H1 (cell line): ENCODE measurements at regions not wholly inside any gene's neighbourhood (a gene's known extent, or its start where the extent isn't known, plus 50 kb on each side); places are given as distances from the start of the nearest gene placed in this dataset.

Experiments used
- CTCF ChIA-PET: fragments of 300-600 bp; sonication (Branson Sonifier 250); formaldehyde crosslinking; loops from one replicate; lab custom pipeline; 2021; ENCODE audit not compliant: partially characterized antibody; lab: Charles Lee
- POLR2A ChIA-PET: fragments of 300-600 bp; sonication (Branson Sonifier 250); formaldehyde crosslinking; loops from one replicate; lab custom pipeline; 2021; ENCODE audit warnings: inconsistent platforms; ENCODE audit not compliant: partially characterized antibody; lab: Charles Lee
- DNase-seq, 2 experiments: peaks; one replicate each; pipeline versions ENCODE4 v3.0.0 to v3.0.0-alpha.2; 2010 to 2022; ENCODE audit warnings: low spot score in 2 of 2, low read depth in 1 of 2, mixed read lengths in 1 of 2
- FAIRE-seq: peaks from 2 replicates; lab custom pipeline; 2011; peaks lifted over from hg19 to GRCh38; lab: Jason Lieb, UNC
- H2AFZ ChIP-seq: 2 replicates; pipeline ENCODE4 v1.8.1; 2012; ENCODE audit warnings: low read length, inconsistent platforms
- H2AK5ac ChIP-seq: 2 replicates; pipeline ENCODE4 v1.6.1; 2013; ENCODE audit warnings: low read depth, low read length
- H2BK120ac ChIP-seq: replicated peaks from 2 replicates; pipeline ENCODE3; 2013; ENCODE audit warnings: low read depth, low read length, inconsistent platforms
- H2BK12ac ChIP-seq: 2 replicates; pipeline ENCODE4 v1.6.1; 2013; ENCODE audit warnings: low read depth, low read length
- H2BK15ac ChIP-seq: 2 replicates; pipeline ENCODE4 v1.6.1; 2013; ENCODE audit warnings: low read length
- H2BK20ac ChIP-seq: 2 replicates; pipeline ENCODE4 v1.6.1; 2013; ENCODE audit warnings: low read length
- H2BK5ac ChIP-seq: 2 replicates; pipeline ENCODE4 v1.6.1; 2013; ENCODE audit warnings: low read depth, low read length
- H3K14ac ChIP-seq: 2 replicates; pipeline ENCODE4 v1.6.1; 2013; ENCODE audit warnings: inconsistent platforms; ENCODE audit not compliant: insufficient read length
- H3K18ac ChIP-seq: 2 replicates; pipeline ENCODE4 v1.6.1; 2013; ENCODE audit warnings: low read length; ENCODE audit errors: extremely low read depth
- H3K23ac ChIP-seq: 2 replicates; pipeline ENCODE4 v1.6.1; 2013; ENCODE audit warnings: inconsistent platforms; ENCODE audit not compliant: insufficient read length
- H3K23me2 ChIP-seq: 2 replicates; pipeline ENCODE4 v1.6.1; 2013; ENCODE audit warnings: low read depth, low read length
- H3K27ac ChIP-seq: 2 replicates; pipeline ENCODE4 v1.6.1; 2011; ENCODE audit warnings: low read depth, low read length, inconsistent platforms
- H3K27me3 ChIP-seq, 4 experiments: replicated peaks in 1 of 4; 1 replicate in 1 of 4; 2 replicates in 3 of 4; pipeline versions ENCODE4 v1.6.1 to v1.8.1; 2011 to 2013; ENCODE audit warnings: low read length in 3 of 4, mild to moderate bottlenecking in 3 of 4, inconsistent platforms in 2 of 4, mixed read lengths in 2 of 4, moderate library complexity in 1 of 4; ENCODE audit not compliant: control insufficient read depth in 3 of 4, insufficient read depth in 3 of 4; ENCODE audit errors: extremely low read depth in 1 of 4
- H3K36me3 ChIP-seq, 4 experiments: 2 replicates each; pipeline versions ENCODE4 v1.6.1 to v1.8.1; 2011 to 2013; ENCODE audit warnings: mild to moderate bottlenecking in 4 of 4, low read length in 3 of 4, moderate library complexity in 2 of 4, control low read depth in 1 of 4, inconsistent platforms in 1 of 4; ENCODE audit not compliant: insufficient read depth in 4 of 4, control insufficient read depth in 2 of 4
- H3K4ac ChIP-seq: replicated peaks from 2 replicates; pipeline ENCODE3; 2013; ENCODE audit warnings: low read length, low read depth, mixed read lengths, inconsistent platforms; ENCODE audit not compliant: insufficient read length
- H3K4me1 ChIP-seq, 4 experiments: replicated peaks in 1 of 4; 1 replicate in 1 of 4; 2 replicates in 3 of 4; pipeline versions ENCODE4 v1.6.1 to v1.8.1; 2011 to 2013; ENCODE audit warnings: low read length in 3 of 4, inconsistent platforms in 2 of 4, mixed read lengths in 1 of 4; ENCODE audit not compliant: insufficient read depth in 4 of 4, control insufficient read depth in 3 of 4
- H3K4me2 ChIP-seq, 2 experiments: 2 replicates each; pipeline versions ENCODE4 v1.6.1 to v1.8.1; 2011 to 2013; ENCODE audit warnings: low read depth in 2 of 2, low read length in 2 of 2, control low read depth in 1 of 2, inconsistent platforms in 1 of 2, mild to moderate bottlenecking in 1 of 2; ENCODE audit not compliant: insufficient read depth in 1 of 2
- H3K4me3 ChIP-seq, 4 experiments: fragments of 200-600, 300-600 bp in 1 of 4; sonication (generic), shearing (Covaris generic), sonication (Bioruptor Twin) in 1 of 4; 2 replicates each; pipeline versions ENCODE4 v1.5.1 to v1.8.1; 2011 to 2016; ENCODE audit warnings: low read length in 4 of 4, low read depth in 3 of 4, control low read depth in 2 of 4, inconsistent platforms in 2 of 4, mild to moderate bottlenecking in 2 of 4, mixed read lengths in 1 of 4, moderate library complexity in 1 of 4; ENCODE audit not compliant: insufficient read depth in 2 of 4; ENCODE audit errors: extremely low read depth in 1 of 4
- H3K56ac ChIP-seq: replicated peaks from 2 replicates; pipeline ENCODE3; 2013; ENCODE audit warnings: low read depth, mild to moderate bottlenecking, mixed read lengths, low read length, inconsistent platforms; ENCODE audit not compliant: insufficient read length
- H3K79me1 ChIP-seq: 2 replicates; pipeline ENCODE4 v1.6.1; 2013; ENCODE audit warnings: low read depth, low read length, control low read depth
- H3K79me2 ChIP-seq, 2 experiments: 2 replicates each; pipeline versions ENCODE4 v1.6.1 to v1.8.1; 2012 to 2013; ENCODE audit warnings: low read length in 2 of 2, mild to moderate bottlenecking in 2 of 2, inconsistent platforms in 1 of 2; ENCODE audit not compliant: insufficient read depth in 2 of 2, control insufficient read depth in 1 of 2
- H3K9ac ChIP-seq, 4 experiments: replicated peaks in 1 of 4; 1 replicate in 1 of 4; 2 replicates in 3 of 4; pipeline versions ENCODE4 v1.6.1 to v1.8.1; 2011 to 2013; ENCODE audit warnings: low read depth in 3 of 4, low read length in 3 of 4, control low read depth in 2 of 4, mild to moderate bottlenecking in 2 of 4, moderate library complexity in 2 of 4, inconsistent platforms in 1 of 4; ENCODE audit errors: extremely low read depth in 1 of 4
- H3K9me3 ChIP-seq, 2 experiments: 2 replicates each; pipeline versions ENCODE4 v1.6.1 to v1.8.1; 2012 to 2013; ENCODE audit warnings: mild to moderate bottlenecking in 2 of 2, moderate library complexity in 2 of 2, control low read depth in 1 of 2, inconsistent platforms in 1 of 2, low read depth in 1 of 2, low read length in 1 of 2, mixed read lengths in 1 of 2; ENCODE audit not compliant: insufficient read depth in 2 of 2
- H4K20me1 ChIP-seq, 2 experiments: replicated peaks in 1 of 2; 2 replicates each; pipeline versions ENCODE3 to v1.8.1; 2011 to 2013; ENCODE audit warnings: inconsistent platforms in 2 of 2, low read length in 2 of 2, mild to moderate bottlenecking in 1 of 2; ENCODE audit not compliant: insufficient read depth in 2 of 2, control insufficient read depth in 1 of 2
- H4K5ac ChIP-seq: 2 replicates; pipeline ENCODE4 v1.6.1; 2013; ENCODE audit warnings: low read length, low read depth, mixed read lengths, inconsistent platforms; ENCODE audit not compliant: insufficient read length
- H4K8ac ChIP-seq: 2 replicates; pipeline ENCODE4 v1.8.0; 2013; ENCODE audit warnings: mild to moderate bottlenecking, moderate library complexity, low read length, inconsistent platforms; ENCODE audit not compliant: insufficient read depth; ENCODE audit errors: extremely low read depth
- H4K91ac ChIP-seq: replicated peaks from 2 replicates; pipeline ENCODE3; 2013; ENCODE audit warnings: low read length, mixed read lengths, inconsistent platforms; ENCODE audit not compliant: insufficient read length
- ASH2L ChIP-seq: fragments of 200-600, 300-600 bp; sonication (generic); IDR thresholded peaks from one replicate; pipeline ENCODE4 v1.7.1; 2017; ENCODE audit warnings: low read length
- CHD1 ChIP-seq: IDR thresholded peaks from 2 replicates; pipeline ENCODE4 v1.6.1; 2012; ENCODE audit warnings: low read depth, low read length, improper control_type of control experiment
- CTBP2 ChIP-seq: IDR thresholded peaks from 2 replicates; pipeline ENCODE4 v1.7.0; 2011; ENCODE audit warnings: borderline replicate concordance, mild to moderate bottlenecking, moderate library complexity, mixed read lengths, low read length; ENCODE audit not compliant: insufficient read depth, insufficient read length
- E2F6 ChIP-seq: IDR thresholded peaks from 2 replicates; pipeline ENCODE4 v1.6.1; 2012; ENCODE audit warnings: inconsistent platforms
- GTF2F1 ChIP-seq: IDR thresholded peaks from 2 replicates; pipeline ENCODE4 v1.6.1; 2012; ENCODE audit warnings: low read depth, low read length, improper control_type of control experiment, borderline replicate concordance
- JUN ChIP-seq: IDR thresholded peaks from 2 replicates; pipeline ENCODE4 v1.6.1; 2011; ENCODE audit warnings: low read depth, mild to moderate bottlenecking, improper control_type of control experiment, low read length
- RNF2 ChIP-seq: fragments of 200-900, 300-1000 bp; sonication (generic); IDR thresholded peaks from 2 replicates; pipeline ENCODE4 v1.7.1; 2016; ENCODE audit warnings: borderline replicate concordance, low read depth, mild to moderate bottlenecking, antibody characterized with exemption, low read length; ENCODE audit not compliant: poor library complexity, severe bottlenecking; ENCODE audit errors: missing control alignments
- RXRA ChIP-seq: IDR thresholded peaks from 2 replicates; pipeline ENCODE4 v1.6.1; 2011; ENCODE audit warnings: low read depth, mild to moderate bottlenecking, low read length, moderate library complexity; ENCODE audit not compliant: insufficient read depth
- SP1 ChIP-seq: IDR thresholded peaks from 2 replicates; pipeline ENCODE4 v1.6.1; 2011; ENCODE audit warnings: low read depth, low read length
- TAF7 ChIP-seq: optimal IDR thresholded peaks from 2 replicates; pipeline ENCODE3; 2011; ENCODE audit warnings: low read depth, mild to moderate bottlenecking, inconsistent platforms, low read length, moderate library complexity, borderline replicate concordance
- TBP ChIP-seq: IDR thresholded peaks from 2 replicates; pipeline ENCODE4 v1.6.1; 2011; ENCODE audit warnings: low read depth, low read length, improper control_type of control experiment
- TCF12 ChIP-seq: IDR thresholded peaks from 2 replicates; pipeline ENCODE4 v1.6.1; 2011; ENCODE audit warnings: low read depth, mild to moderate bottlenecking, low read length
- WGBS, 2 experiments: shearing (Covaris generic) in 1 of 2; methylation state at CpG; one replicate each; pipeline versions ENCODE4 v1.1.6 to v1.1.7; 2013 to 2015; ENCODE audit warnings: low lambda C conversion rate in 2 of 2, mixed read lengths in 2 of 2, inconsistent platforms in 1 of 2, low coverage in 1 of 2, missing lambda C conversion rate in 1 of 2; ENCODE audit not compliant: insufficient replicate concordance in 2 of 2, insufficient coverage in 1 of 2, insufficient read length in 1 of 2; ENCODE audit errors: extremely low coverage in 1 of 2, missing lambda C conversion rate in 1 of 2; 5-methylcytosine and 5-hydroxymethylcytosine counted together

GRCh38 chr2:150907466-150907865 lies 354.2 kb downstream of the RBM43 start:
- Histone ChIP-seq H3K4me2 (no peak overlapping the region), H4K20me1 (no peaks in the 10 kb centered on the region), H3K56ac (no peak overlapping the region), H2AFZ (no peak overlapping the region), H3K9me3 (no peaks in the 10 kb centered on the region), H4K91ac (no peak overlapping the region), H3K14ac (no peak overlapping the region), H2BK120ac (peak overlapping the region; percentile 56), H2BK12ac (no peak overlapping the region), H3K79me2 (no peaks in the 10 kb centered on the region), H3K18ac (no peak overlapping the region), H3K4me1 (peaks cover 0 to 3% (median 1%) of the 10 kb centered on the region in 4 experiments; a peak in 1 of 7 replicates), H2AK5ac (no peak overlapping the region), H3K23me2 (no peaks in the 10 kb centered on the region; the same call in 1 of the 2 replicates), H3K4me3 (no peak overlapping the region), H2BK5ac (no peak overlapping the region), H3K4ac (no peak overlapping the region), H3K9ac (no peak overlapping the region), H4K8ac (no peak overlapping the region), H3K36me3 (no peaks in the 10 kb centered on the region), H3K79me1 (no peaks in the 10 kb centered on the region), H4K5ac (no peak overlapping the region), H3K23ac (no peak overlapping the region), H2BK15ac (no peak overlapping the region), H3K27ac (no peak overlapping the region), H3K27me3 (no peaks in the 10 kb centered on the region), H2BK20ac (no peak overlapping the region)
- FAIRE-seq (no peak), DNase-seq (no peak)
- POLR2A ChIA-PET = no interaction called here
- no peak for TF ChIP-seq CHD1
- no peak for TF ChIP-seq TCF12
- TF ChIP-seq RXRA = no peak
- TF ChIP-seq JUN = no peak
- TF ChIP-seq TBP = no peak
- no peak for TF ChIP-seq ASH2L
- no peak for TF ChIP-seq SP1
- no peak for TF ChIP-seq CTBP2
- no peak for TF ChIP-seq E2F6
- no peak for TF ChIP-seq GTF2F1
- TF ChIP-seq TAF7 = no peak
- TF ChIP-seq RNF2 = no peak
- WGBS, 2 experiments = 90% methylated on average over 4 of the region's 4 CpGs; no CpG with 5 or more reads in 1 of the 2 experiments
- CTCF ChIA-PET = interaction anchor here (0.7 to 3.4 kb wide), 3 partner anchors 12 to 315 kb away, joined by 3 to 18 read pairs (median 3); no protein-coding TSS in a partner anchor
